Left ventricle myocardium inferior (tissue), 1 donor: ENCODE measurements at regions not wholly inside any gene's neighbourhood (a gene's known extent, or its start where the extent isn't known, plus 50 kb on each side); places are given as distances from the start of the nearest gene placed in this dataset.

Experiments
- DNase-seq: peaks from one replicate; pipeline ENCODE4 v3.0.0-alpha.2; 2020
- H3K27ac ChIP-seq: fragments of 200-600 bp; replicated peaks from 2 replicates; pipeline ENCODE4 v1.8.0; 2021
- H3K27me3 ChIP-seq: fragments of 200-600 bp; 2 replicates; pipeline ENCODE4 v1.8.0; 2021; ENCODE audit warnings: low read depth
- H3K36me3 ChIP-seq: fragments of 200-600 bp; 2 replicates; pipeline ENCODE4 v1.8.0; 2021
- H3K4me1 ChIP-seq: fragments of 200-600 bp; 2 replicates; pipeline ENCODE4 v1.8.0; 2021
- H3K4me3 ChIP-seq: fragments of 200-600 bp; 2 replicates; pipeline ENCODE4 v1.8.0; 2021; ENCODE audit warnings: mild to moderate bottlenecking, moderate library complexity
- H3K9me3 ChIP-seq: fragments of 200-600 bp; replicated peaks from 2 replicates; pipeline ENCODE4 v1.8.0; 2021
- CTCF ChIP-seq: fragments of 200-600 bp; IDR thresholded peaks from 2 replicates; pipeline ENCODE4 v1.8.0; 2021; ENCODE audit warnings: antibody characterized with exemption, mild to moderate bottlenecking, borderline replicate concordance
- intact Hi-C: fragments of 100-400 bp; cut with micrococcal nuclease; formaldehyde crosslinking; loops from one replicate; pipeline ENCODE4 v1.11.0; 2022
- donor health status: DM: no; HTN: yes; CAD: no; lungs with severe emphysema.

DNA sequence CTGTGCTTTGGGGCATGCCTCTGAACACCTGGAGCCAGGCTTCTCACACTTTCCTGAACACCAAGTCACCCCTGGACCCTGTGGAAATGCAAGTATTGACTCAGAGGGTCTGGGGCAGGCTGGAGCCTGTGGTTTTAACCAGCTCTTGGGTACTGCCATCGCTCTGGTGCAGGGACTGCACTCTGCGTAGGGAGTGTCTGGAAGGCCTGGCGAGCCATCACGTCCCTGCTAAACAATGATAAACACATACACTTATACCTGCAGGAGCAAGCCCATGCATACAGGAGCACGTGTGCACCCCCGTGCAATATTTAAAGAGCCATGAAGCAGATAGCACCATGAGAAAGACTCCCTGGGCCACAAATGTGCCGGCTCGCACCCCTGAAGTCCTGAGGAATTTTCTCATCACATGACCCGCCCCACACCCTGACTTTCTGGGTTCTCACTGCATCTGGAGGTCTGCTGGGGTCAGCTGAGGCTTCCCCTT lies 267.7 kb downstream of the GADD45G start:
- intact Hi-C loops: no loop called here
- Histone ChIP-seq H3K27ac (peak overlapping the region; percentile 95), H3K4me3 (no peak overlapping the region), H3K9me3 (no peaks in the 10 kb centered on the region), H3K27me3 (no peaks in the 10 kb centered on the region), H3K4me1 (peaks cover 59% of the 10 kb centered on the region), H3K36me3 (no peaks in the 10 kb centered on the region)
- no peak for DNase-seq
- TF ChIP-seq CTCF: no peak

DNA sequence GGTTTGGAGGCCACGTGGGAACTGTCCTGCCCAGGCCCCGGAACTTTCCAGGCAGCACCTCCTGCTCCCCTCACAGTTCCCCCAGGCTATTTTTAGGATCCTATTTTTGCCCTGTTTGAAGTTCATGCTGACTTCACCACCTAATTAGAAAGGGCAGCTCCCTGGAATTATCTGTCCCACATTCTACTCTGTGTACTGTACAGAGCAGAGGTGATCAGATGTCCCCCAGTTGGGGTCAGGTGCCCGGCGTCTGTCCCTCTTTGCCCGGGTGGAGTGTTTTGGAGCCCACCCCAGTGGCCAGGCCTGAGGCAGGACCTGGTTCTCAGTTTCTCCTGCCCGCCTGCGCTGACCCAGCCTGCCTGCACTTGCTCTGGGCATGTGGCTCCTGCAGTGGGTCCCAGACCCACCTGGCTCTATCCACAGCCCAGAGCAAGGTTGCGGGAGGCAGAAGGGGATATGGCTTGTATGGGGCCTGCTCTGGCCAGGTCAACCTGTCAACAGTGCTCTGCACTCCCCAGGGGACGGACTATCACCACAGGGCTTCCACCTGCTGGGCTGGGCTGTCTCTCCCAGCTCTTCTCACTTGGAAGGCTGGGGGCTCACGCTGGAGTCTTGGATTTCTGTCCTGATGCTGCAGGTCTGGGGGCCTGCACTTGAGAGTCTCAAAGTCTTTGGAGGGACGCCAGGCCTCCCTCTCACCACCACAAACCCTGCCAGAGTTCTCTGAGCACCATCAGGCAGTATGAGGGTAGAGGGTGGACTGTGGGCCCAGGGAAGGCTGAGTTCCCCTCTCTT lies 268.3 kb downstream of the GADD45G start:
- intact Hi-C loops: no loop called here
- no peaks in the 10 kb centered on the region for H3K36me3 ChIP-seq
- TF ChIP-seq CTCF: no peak
- H3K4me3 ChIP-seq: no peak overlapping the region
- H3K9me3 ChIP-seq: no peaks in the 10 kb centered on the region
- no peak for DNase-seq
- H3K27ac ChIP-seq: peak overlapping the region; percentile 95
- peaks cover 66% of the 10 kb centered on the region for H3K4me1 ChIP-seq
- no peaks in the 10 kb centered on the region for H3K27me3 ChIP-seq

DNA sequence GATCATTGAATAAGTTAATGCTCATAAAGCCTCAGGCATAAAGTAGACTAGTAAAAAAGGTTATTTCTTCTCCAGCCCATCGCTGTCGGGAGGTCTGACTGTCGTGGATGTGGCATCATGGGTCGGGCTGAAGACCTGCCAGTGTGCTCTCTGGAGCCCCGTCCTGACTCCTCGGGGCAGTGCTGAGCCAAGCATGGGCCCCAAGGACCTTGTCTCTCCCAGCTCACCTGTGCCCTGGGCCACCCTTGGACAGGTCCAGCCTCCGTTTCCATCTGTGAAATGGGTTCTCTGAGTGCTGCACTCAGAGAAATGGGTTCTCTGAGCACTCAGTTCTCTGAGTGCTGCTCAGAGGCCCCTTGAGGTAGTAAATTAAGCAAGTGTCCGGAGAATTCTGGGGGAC lies 269.0 kb downstream of the GADD45G start:
- intact Hi-C loops: no loop called here
- DNase-seq: no peak
- Histone ChIP-seq H3K9me3 (no peaks in the 10 kb centered on the region), H3K4me3 (no peak overlapping the region), H3K27me3 (no peaks in the 10 kb centered on the region), H3K4me1 (peaks cover 73% of the 10 kb centered on the region), H3K36me3 (no peaks in the 10 kb centered on the region), H3K27ac (peak overlapping the region; percentile 95)
- TF ChIP-seq CTCF: no peak

DNA sequence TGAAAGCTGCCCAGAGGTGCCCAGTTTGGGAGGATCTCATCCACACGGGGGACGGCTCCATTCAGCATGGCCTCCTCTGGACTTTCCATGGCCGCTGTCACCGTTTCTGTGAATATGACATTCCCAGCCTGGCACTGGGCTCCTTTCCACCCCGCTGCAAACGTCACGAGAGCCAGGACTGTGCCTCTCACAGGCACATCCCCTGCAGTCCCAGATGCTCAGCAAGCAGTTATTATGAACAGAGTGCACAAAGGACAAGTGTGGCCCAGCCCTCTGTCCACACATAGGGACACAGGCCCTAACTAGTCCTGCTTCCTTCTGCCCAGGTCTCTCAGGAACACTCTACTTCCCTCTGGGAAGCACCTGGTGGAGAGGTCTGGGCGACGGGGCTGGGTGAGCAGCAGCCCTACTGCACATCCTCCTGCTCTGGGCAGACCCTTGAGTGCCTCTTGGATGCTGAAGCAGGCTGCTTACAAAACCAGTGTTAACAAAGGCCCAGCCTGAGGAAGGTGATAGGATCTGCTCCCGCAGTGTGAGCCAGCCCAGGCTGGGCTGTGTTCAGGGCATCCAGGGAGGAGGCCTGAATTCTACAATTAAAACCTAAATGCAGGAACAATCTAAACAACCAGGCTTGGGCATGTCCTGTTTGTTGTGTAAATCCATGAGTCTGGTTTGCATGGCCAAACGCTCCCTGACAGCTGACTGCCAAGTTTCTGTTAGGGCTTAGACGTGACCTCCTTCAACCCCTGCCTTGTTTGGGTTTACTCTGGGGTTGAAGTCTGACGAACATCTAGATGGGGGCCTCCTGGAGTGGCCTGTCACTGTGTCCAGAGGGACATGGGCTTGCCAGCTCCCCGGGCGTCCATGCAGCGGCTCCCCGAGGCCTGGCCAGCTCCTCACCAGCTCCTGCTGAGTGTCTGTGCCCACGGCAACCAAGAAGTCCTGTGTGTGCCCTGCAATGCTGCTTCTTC lies 269.8 kb downstream of the GADD45G start:
- no peaks in the 10 kb centered on the region for H3K36me3 ChIP-seq
- TF ChIP-seq CTCF: no peak
- no peaks in the 10 kb centered on the region for H3K27me3 ChIP-seq
- peak overlapping the region; percentile 95 for H3K27ac ChIP-seq
- peaks cover 81% of the 10 kb centered on the region for H3K4me1 ChIP-seq
- peak; percentile 53 for DNase-seq
- H3K9me3 ChIP-seq: no peaks in the 10 kb centered on the region
- H3K4me3 ChIP-seq: no peak overlapping the region
- intact Hi-C loops: no loop called here
